Superior temporal gyrus (tissue), 1 donor: ENCODE measurements at regions not wholly inside any gene's neighbourhood (a gene's known extent, or its start where the extent isn't known, plus 50 kb on each side); places are given as distances from the start of the nearest gene placed in this dataset.
A peak's percentile ranks its signal among the peaks of the same experiment; 100 is the strongest.
"Not testable (repeated sequence)": the region's sequence is repeated elsewhere in the genome, so short reads cannot be mapped to it uniquely, and the experiment has no call there.

Source experiments
- DNase-seq: peaks from one replicate; pipeline ENCODE4 v3.0.0-alpha.2; 2016; ENCODE audit errors: extremely low spot score

DNA sequence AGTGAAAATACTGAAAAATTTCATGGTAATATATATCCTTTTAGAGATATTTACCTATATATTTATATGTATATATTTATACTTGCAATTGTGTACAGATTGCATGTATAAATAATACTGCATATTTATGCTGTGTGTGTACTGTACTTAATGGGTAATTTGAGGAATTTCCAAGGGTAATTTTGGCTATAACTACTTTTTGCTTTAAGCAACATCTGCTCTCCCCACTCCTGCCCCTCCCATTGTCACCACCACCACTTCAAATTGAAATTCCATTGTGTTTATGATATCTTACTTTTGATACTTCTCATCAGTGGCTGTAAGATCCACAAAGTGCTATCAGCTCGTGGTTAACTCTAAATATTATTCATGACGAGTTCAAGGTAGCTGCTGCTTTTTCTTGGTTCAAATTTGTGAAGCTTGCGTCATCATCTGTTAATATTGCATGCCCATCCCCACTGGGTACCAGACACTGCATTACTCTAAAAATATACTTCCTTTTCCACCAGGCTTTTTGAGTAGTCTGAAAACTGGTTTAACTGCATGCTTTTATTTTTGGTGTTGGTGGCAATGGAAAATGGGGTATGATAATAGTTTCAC lies 91.7 kb upstream of the MITF start:
- DNase-seq: no peak

DNA sequence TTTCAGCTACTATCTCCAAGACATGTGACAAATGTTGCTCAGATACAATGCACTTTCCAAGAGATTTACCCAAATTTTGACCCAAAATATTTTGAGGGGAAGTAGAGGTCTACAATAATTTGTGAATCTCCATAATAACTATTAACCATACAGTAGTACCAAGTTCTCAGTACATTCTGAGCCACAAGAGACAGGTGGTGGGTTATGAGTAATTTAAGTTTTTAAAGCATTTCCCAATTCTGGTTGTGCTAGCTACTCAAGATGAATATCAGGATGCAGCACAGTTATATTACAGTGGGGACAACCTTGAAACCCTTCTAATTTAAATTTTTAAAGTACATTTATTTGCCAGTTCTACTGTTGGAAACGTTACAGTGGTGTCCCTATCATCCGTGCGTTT lies 92.2 kb upstream of the MITF start:
- DNase-seq: no peak

DNA sequence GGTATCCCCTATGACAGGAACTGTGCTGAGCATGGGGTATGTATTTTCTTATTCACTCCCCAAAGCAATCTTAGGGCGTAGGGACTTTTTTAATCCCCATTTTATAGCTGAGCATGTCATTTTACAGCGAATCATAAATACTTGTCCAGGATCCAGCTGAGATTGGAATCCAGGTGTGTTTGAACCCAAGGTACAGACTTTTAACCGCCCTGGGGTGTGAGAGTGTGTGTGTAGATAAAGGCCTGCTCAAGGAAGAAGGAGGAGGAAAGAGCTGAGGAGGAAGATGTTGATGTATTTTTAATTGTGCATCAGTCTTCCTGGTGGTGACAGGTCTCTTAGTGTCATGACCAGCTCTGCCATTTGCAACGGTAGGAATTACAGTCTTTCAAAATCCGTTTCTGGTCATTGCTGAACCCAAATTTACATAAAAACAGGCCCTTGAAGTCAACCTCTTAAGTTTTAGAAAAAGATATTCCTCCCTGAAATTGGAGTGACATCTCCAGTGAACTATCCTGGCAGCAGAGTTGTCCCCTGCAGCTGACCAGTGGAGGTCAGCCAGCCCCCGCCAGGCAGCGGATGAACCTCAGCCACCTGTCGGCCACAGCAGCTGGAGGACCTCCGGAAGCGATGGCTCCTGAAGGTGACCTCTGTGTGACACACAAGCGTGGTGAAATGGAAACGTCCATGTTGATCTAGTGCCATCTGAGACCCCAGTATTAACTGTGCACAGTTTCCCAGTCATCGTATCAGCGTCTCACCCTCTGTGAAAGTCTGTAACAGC lies 92.8 kb upstream of the MITF start:
- DNase-seq: no peak

GRCh38 chr3:69642606-69643005 lies 96.7 kb upstream of the MITF start:
- no peak for DNase-seq

- no peak for DNase-seq
Measured at GRCh38 chr3:69639851-69640250, 99.4 kb upstream of the MITF start.

DNA sequence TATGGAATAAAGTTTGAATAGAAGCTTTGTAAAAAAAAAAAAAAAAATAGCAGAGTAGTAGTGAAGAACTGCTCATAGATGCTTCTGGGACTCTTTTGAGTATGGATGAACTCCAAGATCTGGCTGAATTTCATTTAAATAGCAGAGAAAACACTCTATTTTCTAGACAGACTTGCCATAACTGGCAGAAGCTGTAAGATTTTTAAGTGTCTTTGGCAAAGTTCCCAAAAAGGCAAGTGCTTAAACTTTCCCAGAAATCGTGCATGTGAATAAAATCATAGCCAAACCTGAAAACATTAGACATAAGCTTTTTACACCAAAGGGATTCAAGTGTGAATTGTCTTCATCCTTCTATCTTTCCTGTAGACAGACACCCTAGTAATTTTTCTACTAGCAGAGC lies 110.3 kb upstream of the MITF start:
- DNase-seq: peak; percentile 57

GRCh38 chr3:69613286-69613685 lies 126.0 kb upstream of the MITF start:
- DNase-seq: no peak

DNA sequence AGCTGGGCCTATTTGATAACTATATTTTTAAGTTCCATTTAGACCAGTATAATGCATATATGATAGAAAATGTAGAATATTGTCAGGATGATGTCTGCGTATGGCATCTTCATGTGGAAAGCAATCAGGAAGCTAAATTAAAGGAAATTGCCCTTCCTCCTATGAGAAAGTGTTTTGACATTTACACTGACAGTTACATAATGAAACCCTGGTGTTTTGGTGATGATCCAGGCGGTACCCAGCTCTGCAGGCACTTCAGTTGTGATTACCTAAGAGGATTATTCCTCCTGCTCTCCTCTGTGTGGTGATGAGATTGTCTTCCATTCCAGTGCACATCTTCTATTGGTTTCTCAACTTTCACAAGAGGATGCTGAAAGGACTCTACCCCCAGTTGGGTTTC lies 126.5 kb upstream of the MITF start:
- no peak for DNase-seq

GRCh38 chr3:69609566-69609965 lies 129.7 kb upstream of the MITF start:
- DNase-seq: not testable (repeated sequence)

DNA sequence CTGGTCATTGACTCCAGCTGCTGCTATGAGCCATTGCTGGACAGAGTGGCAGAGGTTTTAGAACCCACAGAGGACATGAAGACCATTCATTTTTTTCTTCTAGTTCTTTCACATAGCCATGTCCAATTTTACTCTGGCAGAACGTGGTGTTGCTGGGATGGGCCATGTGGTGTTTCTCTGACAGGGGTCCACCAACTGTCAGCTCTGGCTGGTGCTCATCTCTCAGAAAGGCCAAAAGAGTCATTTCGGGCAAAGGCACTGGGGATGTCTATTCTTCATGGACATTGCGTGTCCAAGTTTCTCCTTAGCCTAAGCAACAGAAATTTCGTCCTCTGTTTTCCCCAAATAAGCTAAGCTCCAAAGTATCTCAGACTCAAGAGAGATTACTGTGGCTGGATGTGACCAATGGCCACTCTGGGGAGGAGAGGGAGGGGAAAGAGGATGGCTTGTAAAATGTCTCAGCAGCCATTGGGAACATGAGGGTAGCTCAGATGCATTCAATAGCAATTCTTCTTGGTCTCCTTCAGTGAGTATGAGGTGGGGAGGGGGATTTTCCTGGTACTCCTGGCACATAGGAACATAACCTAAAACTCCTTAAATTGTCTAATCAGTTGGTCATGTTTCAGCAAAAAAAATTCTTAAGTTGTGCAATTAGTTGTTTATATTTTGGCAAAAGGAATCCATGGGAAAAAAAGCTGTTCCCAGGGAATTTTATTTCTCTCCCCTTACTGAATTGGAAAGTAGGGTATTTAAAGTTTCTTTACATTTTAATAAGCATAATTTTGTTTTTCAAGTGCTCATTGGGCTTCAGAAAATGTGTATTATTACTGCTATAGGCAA lies 131.6 kb upstream of the MITF start:
- no peak for DNase-seq

GRCh38 chr3:69605867-69606266 lies 133.4 kb upstream of the MITF start:
- DNase-seq: no peak

GRCh38 chr3:69604735-69605450 lies 134.4 kb upstream of the MITF start:
- DNase-seq: no peak

- DNase-seq: no peak
Measured at GRCh38 chr3:69602112-69602511, 137.2 kb upstream of the MITF start.

DNA sequence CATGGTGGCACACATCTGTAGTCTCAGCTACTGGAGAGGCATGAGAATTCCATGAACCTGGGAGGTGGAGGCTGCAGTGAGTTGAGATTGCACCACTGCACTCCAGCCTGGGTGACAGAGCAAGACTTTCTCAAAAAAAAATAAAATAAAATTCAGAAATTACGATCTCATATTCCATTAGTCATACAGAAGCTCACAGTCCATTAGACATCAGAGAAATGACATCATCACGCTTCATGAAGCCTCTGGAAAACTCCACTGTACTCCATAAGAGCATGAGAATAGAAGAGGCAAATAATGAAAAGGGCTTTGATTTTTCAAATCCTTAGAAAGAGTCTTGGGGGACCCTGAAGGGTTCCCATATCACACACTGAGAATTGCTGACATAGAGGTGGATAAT lies 145.0 kb upstream of the MITF start:
- DNase-seq: no peak

- no peak for DNase-seq
Measured at GRCh38 chr3:69591164-69591736, 148.0 kb upstream of the MITF start.

- DNase-seq: no peak
Measured at GRCh38 chr3:69590111-69590510, 149.2 kb upstream of the MITF start.

- DNase-seq: no peak
Measured at GRCh38 chr3:69588170-69588569, 151.1 kb upstream of the MITF start.

- DNase-seq: no peak
Measured at GRCh38 chr3:69585472-69585871, 153.8 kb upstream of the MITF start.

GRCh38 chr3:69582044-69582443 lies 157.2 kb upstream of the MITF start:
- DNase-seq: no peak

DNA sequence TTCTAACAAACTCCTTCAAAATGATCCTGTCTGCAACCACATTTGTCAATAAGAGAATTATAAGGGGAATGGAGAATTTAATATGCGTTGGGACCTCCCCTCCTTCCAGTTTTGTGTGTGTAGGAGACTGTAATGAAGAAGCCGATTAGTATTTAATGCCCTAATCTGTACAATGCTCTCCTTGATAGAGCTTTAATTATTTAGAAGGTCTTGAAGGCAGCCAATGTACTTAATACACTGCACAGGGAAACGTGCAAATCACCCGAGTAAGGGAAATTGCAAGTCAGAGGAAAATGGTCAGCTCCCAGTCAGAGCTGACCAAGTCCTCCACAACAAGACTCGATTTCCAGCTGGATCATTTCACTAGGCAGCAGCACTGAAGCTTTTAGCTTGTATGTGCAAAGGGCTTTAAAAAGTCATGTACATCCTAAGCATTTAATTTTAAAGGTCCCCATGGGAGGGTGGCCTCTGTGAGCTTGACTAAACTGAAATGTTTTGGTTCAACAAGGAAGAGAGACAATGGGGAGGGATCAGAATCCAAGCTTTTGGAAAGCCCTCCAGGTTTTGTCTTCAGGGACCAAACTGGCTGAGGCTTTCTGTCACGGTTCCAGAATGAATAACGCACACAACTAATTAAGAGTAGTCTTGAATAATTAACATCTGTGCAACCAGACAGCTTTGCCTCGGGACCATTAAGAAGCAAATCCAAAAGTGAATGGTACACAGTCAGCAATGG lies 159.8 kb upstream of the MITF start:
- DNase-seq: no peak

GRCh38 chr3:69569520-69569919 lies 169.7 kb upstream of the MITF start:
- DNase-seq: no peak
